ENCODE measurements at regions not wholly inside any gene's neighbourhood (a gene's known extent, or its start where the extent isn't known, plus 50 kb on each side); places are given as distances from the start of the nearest gene placed in this dataset.
A peak's percentile ranks its signal among the peaks of the same experiment; 100 is the strongest.

- H3K9ac ChIP-seq (ENCODE audit: control insufficient read depth, extremely low read depth, insufficient read depth, low read length) = no peak overlapping the region
- TF ChIP-seq EZH2 (IDR thresholded peaks at IDR 0.05; ENCODE audit: low read length) (no peak), CTCF (optimal IDR thresholded peaks at IDR 0.05 in 1 of 3, IDR thresholded peaks at IDR 0.05 in 1 of 3, conservative IDR thresholded peaks at IDR 0.05 in 1 of 3; ENCODE audit: extremely low read depth in 1 of 3, insufficient read depth in 2 of 3, low read length in 3 of 3) (no peak)
- no peaks in the 10 kb centered on the region for H3K79me2 ChIP-seq (ENCODE audit: control insufficient read depth, insufficient read depth, low read length)
- H4K20me1 ChIP-seq (ENCODE audit: control insufficient read depth, extremely low read depth, insufficient read depth, low read length) = no peaks in the 10 kb centered on the region
- H3K4me1 ChIP-seq (ENCODE audit: control insufficient read depth, extremely low read depth, insufficient read depth, low read length) = peaks cover 6% of the 10 kb centered on the region
- H3K9me1 ChIP-seq (ENCODE audit: control insufficient read depth, extremely low read depth, insufficient read depth, low read length) = no peaks in the 10 kb centered on the region
- no peak overlapping the region for H3K4me2 ChIP-seq (ENCODE audit: control insufficient read depth, extremely low read depth, insufficient read depth, low read depth, low read length)
- no peaks in the 10 kb centered on the region for H3K36me3 ChIP-seq (ENCODE audit: control insufficient read depth in 2 of 2, extremely low read depth in 1 of 2, insufficient read depth in 2 of 2, low read length in 2 of 2)
- H3K27ac ChIP-seq (ENCODE audit: control insufficient read depth, insufficient read depth, low read length) = no peak overlapping the region
- no peaks in the 10 kb centered on the region for H3K9me3 ChIP-seq (ENCODE audit: control insufficient read depth, low read depth, low read length)
- DNase-seq (ENCODE audit: low read depth, low spot score) = no peak
- H2AFZ ChIP-seq (ENCODE audit: control insufficient read depth, low read length) = no peak overlapping the region
- no peaks in the 10 kb centered on the region for H3K27me3 ChIP-seq (ENCODE audit: control insufficient read depth, extremely low read depth, insufficient read depth, low read length)
- no peak for FAIRE-seq
- dilution Hi-C loops (cut with MboI; ENCODE audit: extremely low pct_ligation_motif_present, low sequenced_read_pairs) = no loop called here
- no peak overlapping the region for H3K4me3 ChIP-seq (ENCODE audit: control insufficient read depth in 2 of 3, extremely low read depth in 1 of 3, insufficient read depth in 2 of 3, low read depth in 1 of 3, low read length in 3 of 3)
Observed at GRCh38 chr18:45383228-45383627, 232.0 kb upstream of the SLC14A2 start.

GRCh38 chr18:45384137-45384961 lies 230.9 kb upstream of the SLC14A2 start:
- peak; percentile 66 to 91 (median 76) for TF ChIP-seq CTCF (optimal IDR thresholded peaks at IDR 0.05 in 1 of 3, IDR thresholded peaks at IDR 0.05 in 1 of 3, conservative IDR thresholded peaks at IDR 0.05 in 1 of 3; ENCODE audit: extremely low read depth in 1 of 3, insufficient read depth in 2 of 3, low read length in 3 of 3)
- TF ChIP-seq EZH2 (IDR thresholded peaks at IDR 0.05; ENCODE audit: low read length) = no peak

More at GRCh38 chr18:45384137-45384961, 230.9 kb upstream of the SLC14A2 start:
- H3K9me3 ChIP-seq (ENCODE audit: control insufficient read depth, low read depth, low read length) = no peaks in the 10 kb centered on the region
- no peak overlapping the region for H3K9ac ChIP-seq (ENCODE audit: control insufficient read depth, extremely low read depth, insufficient read depth, low read length)
- no peak overlapping the region for H3K4me3 ChIP-seq (ENCODE audit: control insufficient read depth in 2 of 3, extremely low read depth in 1 of 3, insufficient read depth in 2 of 3, low read depth in 1 of 3, low read length in 3 of 3)
- no peak overlapping the region for H2AFZ ChIP-seq (ENCODE audit: control insufficient read depth, low read length)
- H3K4me2 ChIP-seq (ENCODE audit: control insufficient read depth, extremely low read depth, insufficient read depth, low read depth, low read length) = no peak overlapping the region
- no peaks in the 10 kb centered on the region for H4K20me1 ChIP-seq (ENCODE audit: control insufficient read depth, extremely low read depth, insufficient read depth, low read length)
- H3K36me3 ChIP-seq (ENCODE audit: control insufficient read depth in 2 of 2, extremely low read depth in 1 of 2, insufficient read depth in 2 of 2, low read length in 2 of 2) = no peaks in the 10 kb centered on the region
- H3K79me2 ChIP-seq (ENCODE audit: control insufficient read depth, insufficient read depth, low read length) = no peaks in the 10 kb centered on the region
- H3K27ac ChIP-seq (ENCODE audit: control insufficient read depth, insufficient read depth, low read length) = no peak overlapping the region
- H3K9me1 ChIP-seq (ENCODE audit: control insufficient read depth, extremely low read depth, insufficient read depth, low read length) = no peaks in the 10 kb centered on the region
- DNase-seq (ENCODE audit: low read depth, low spot score) (no peak), FAIRE-seq (peak; percentile 64)
- H3K27me3 ChIP-seq (ENCODE audit: control insufficient read depth, extremely low read depth, insufficient read depth, low read length) = no peaks in the 10 kb centered on the region
- dilution Hi-C loops (cut with MboI; ENCODE audit: extremely low pct_ligation_motif_present, low sequenced_read_pairs) = no loop called here
- peaks cover 6% of the 10 kb centered on the region for H3K4me1 ChIP-seq (ENCODE audit: control insufficient read depth, extremely low read depth, insufficient read depth, low read length)
